T-helper 2 cell treated with Interferon-gamma antibody and Interleukin-4, amounts not matched to agents 5 μg/mL and 100 μg/mL, for 36 hours (primary cell): ENCODE measurements at regions not wholly inside any gene's neighbourhood (a gene's known extent, or its start where the extent isn't known, plus 50 kb on each side); places are given as distances from the start of the nearest gene placed in this dataset.
"Not testable (repeated sequence)": the region's sequence is repeated elsewhere in the genome, so short reads cannot be mapped to it uniquely, and the experiment has no call there.

Experiments used
- DNase-seq: peaks from one replicate; pipeline ENCODE4 v3.0.0; 2021; ENCODE audit warnings: low spot score
- H3K27ac Mint-ChIP-seq: one replicate; pipeline ENCODE4 v1.8.0; 2021; ENCODE audit warnings: mild to moderate bottlenecking, mixed read lengths
- H3K27me3 Mint-ChIP-seq: one replicate; pipeline ENCODE4 v1.8.0; 2021; ENCODE audit warnings: low read depth, mixed read lengths
- H3K36me3 Mint-ChIP-seq: one replicate; pipeline ENCODE4 v1.8.0; 2021; ENCODE audit warnings: low read depth, mixed read lengths
- H3K4me1 Mint-ChIP-seq: one replicate; pipeline ENCODE4 v1.8.0; 2021; ENCODE audit warnings: low read depth, mixed read lengths
- H3K4me3 Mint-ChIP-seq: one replicate; pipeline ENCODE4 v1.8.0; 2022; ENCODE audit warnings: mild to moderate bottlenecking, moderate library complexity, mixed read lengths
- H3K9me3 Mint-ChIP-seq: one replicate; pipeline ENCODE4 v1.8.0; 2021; ENCODE audit warnings: mixed read lengths

GRCh38 chr4:120215350-120215749, 148.7 kb upstream of the MAD2L1 start:
- Mint-ChIP-seq H3K27me3 (no peaks in the 10 kb centered on the region), H3K36me3 (no peaks in the 10 kb centered on the region), H3K4me3 (no peak overlapping the region), H3K9me3 (no peaks in the 10 kb centered on the region), H3K4me1 (no peaks in the 10 kb centered on the region), H3K27ac (no peak overlapping the region)
- no peak for DNase-seq

GRCh38 chr4:120211408-120212015, 144.9 kb upstream of the MAD2L1 start:
- Mint-ChIP-seq H3K27ac (no peak overlapping the region), H3K36me3 (no peaks in the 10 kb centered on the region), H3K9me3 (no peaks in the 10 kb centered on the region), H3K4me3 (no peak overlapping the region), H3K4me1 (no peaks in the 10 kb centered on the region), H3K27me3 (no peaks in the 10 kb centered on the region)
- DNase-seq, result no peak

GRCh38 chr4:120209706-120210105, 143.1 kb upstream of the MAD2L1 start:
- Mint-ChIP-seq H3K36me3 (no peaks in the 10 kb centered on the region), H3K9me3 (no peaks in the 10 kb centered on the region), H3K4me1 (no peaks in the 10 kb centered on the region), H3K27me3 (no peaks in the 10 kb centered on the region), H3K27ac (no peak overlapping the region), H3K4me3 (no peak overlapping the region)
- no peak for DNase-seq

- no peak for DNase-seq
- H3K4me1 Mint-ChIP-seq, result no peaks in the 10 kb centered on the region
- no peak overlapping the region for H3K27ac Mint-ChIP-seq
- no peaks in the 10 kb centered on the region for H3K36me3 Mint-ChIP-seq
- H3K4me3 Mint-ChIP-seq, result no peak overlapping the region
- H3K9me3 Mint-ChIP-seq, result no peaks in the 10 kb centered on the region
- H3K27me3 Mint-ChIP-seq, result no peaks in the 10 kb centered on the region
These were observed 140.4 kb upstream of the MAD2L1 start for GRCh38 chr4:120207021-120207420.

- Mint-ChIP-seq H3K36me3 (no peaks in the 10 kb centered on the region), H3K27me3 (no peaks in the 10 kb centered on the region), H3K9me3 (no peaks in the 10 kb centered on the region), H3K27ac (no peak overlapping the region), H3K4me1 (no peaks in the 10 kb centered on the region), H3K4me3 (no peak overlapping the region)
- DNase-seq, result no peak
These were observed 135.6 kb upstream of the MAD2L1 start for GRCh38 chr4:120202222-120202621.

- H3K9me3 Mint-ChIP-seq, H3K4me1 Mint-ChIP-seq, H3K27ac Mint-ChIP-seq, DNase-seq, H3K4me3 Mint-ChIP-seq, H3K36me3 Mint-ChIP-seq, H3K27me3 Mint-ChIP-seq: not testable (repeated sequence)
These were observed 134.0 kb upstream of the MAD2L1 start for GRCh38 chr4:120200573-120201110.

GRCh38 chr4:120198411-120198810, 131.8 kb upstream of the MAD2L1 start:
- H3K36me3 Mint-ChIP-seq, result no peaks in the 10 kb centered on the region
- no peaks in the 10 kb centered on the region for H3K9me3 Mint-ChIP-seq
- H3K27me3 Mint-ChIP-seq, result no peaks in the 10 kb centered on the region
- DNase-seq, result no peak
- H3K4me1 Mint-ChIP-seq, result no peaks in the 10 kb centered on the region
- no peak overlapping the region for H3K4me3 Mint-ChIP-seq
- H3K27ac Mint-ChIP-seq, result no peak overlapping the region

GRCh38 chr4:120177603-120178002, 111.0 kb upstream of the MAD2L1 start:
- Mint-ChIP-seq H3K4me1 (no peaks in the 10 kb centered on the region), H3K36me3 (no peaks in the 10 kb centered on the region), H3K27me3 (no peaks in the 10 kb centered on the region), H3K27ac (no peak overlapping the region), H3K9me3 (no peaks in the 10 kb centered on the region), H3K4me3 (no peak overlapping the region)
- no peak for DNase-seq

- Mint-ChIP-seq H3K4me3 (no peak overlapping the region), H3K9me3 (no peaks in the 10 kb centered on the region), H3K27me3 (no peaks in the 10 kb centered on the region), H3K36me3 (no peaks in the 10 kb centered on the region), H3K4me1 (no peaks in the 10 kb centered on the region), H3K27ac (no peak overlapping the region)
- no peak for DNase-seq
These were observed 108.6 kb upstream of the MAD2L1 start for GRCh38 chr4:120175272-120175671.

GRCh38 chr4:120163895-120164294, 97.2 kb upstream of the MAD2L1 start:
- no peaks in the 10 kb centered on the region for H3K36me3 Mint-ChIP-seq
- no peaks in the 10 kb centered on the region for H3K9me3 Mint-ChIP-seq
- no peaks in the 10 kb centered on the region for H3K4me1 Mint-ChIP-seq
- DNase-seq, result no peak
- no peak overlapping the region for H3K27ac Mint-ChIP-seq
- H3K27me3 Mint-ChIP-seq, result peaks cover 6% of the 10 kb centered on the region
- H3K4me3 Mint-ChIP-seq, result no peak overlapping the region

GRCh38 chr4:120158841-120159463, 92.3 kb upstream of the MAD2L1 start:
- Mint-ChIP-seq H3K9me3 (no peaks in the 10 kb centered on the region), H3K36me3 (no peaks in the 10 kb centered on the region)

GRCh38 chr4:120158046-120158445, 91.4 kb upstream of the MAD2L1 start:
- no peak for DNase-seq
- Mint-ChIP-seq H3K4me3 (no peak overlapping the region), H3K4me1 (no peaks in the 10 kb centered on the region), H3K27ac (no peak overlapping the region), H3K36me3 (no peaks in the 10 kb centered on the region), H3K9me3 (no peaks in the 10 kb centered on the region), H3K27me3 (no peaks in the 10 kb centered on the region)

More at GRCh38 chr4:120158841-120159463, 92.3 kb upstream of the MAD2L1 start:
- Mint-ChIP-seq H3K4me3 (no peak overlapping the region), H3K27me3 (peaks cover under 1% of the 10 kb centered on the region), H3K27ac (no peak overlapping the region), H3K4me1 (no peaks in the 10 kb centered on the region)
- no peak for DNase-seq

- no peaks in the 10 kb centered on the region for H3K9me3 Mint-ChIP-seq
- H3K4me1 Mint-ChIP-seq, result no peaks in the 10 kb centered on the region
- no peaks in the 10 kb centered on the region for H3K36me3 Mint-ChIP-seq
- DNase-seq, result no peak
- H3K27me3 Mint-ChIP-seq, result peaks cover 2% of the 10 kb centered on the region
- no peak overlapping the region for H3K4me3 Mint-ChIP-seq
- no peak overlapping the region for H3K27ac Mint-ChIP-seq
These were observed 89.6 kb upstream of the MAD2L1 start for GRCh38 chr4:120156120-120156718.

- Mint-ChIP-seq H3K9me3 (no peaks in the 10 kb centered on the region), H3K27ac (no peak overlapping the region), H3K4me1 (no peaks in the 10 kb centered on the region), H3K4me3 (no peak overlapping the region), H3K27me3 (peaks cover 2% of the 10 kb centered on the region), H3K36me3 (no peaks in the 10 kb centered on the region)
- DNase-seq, result no peak
These were observed 88.6 kb upstream of the MAD2L1 start for GRCh38 chr4:120155287-120155686.
